ENCODE measurements at regions not wholly inside any gene's neighbourhood (a gene's known extent, or its start where the extent isn't known, plus 50 kb on each side); places are given as distances from the start of the nearest gene placed in this dataset.

GRCh38 chr12:115155665-115156645 lies 472.0 kb upstream of the TBX3 start:
- Histone ChIP-seq H3K79me2 (ENCODE audit: low read length) (no peaks in the 10 kb centered on the region), H3F3A (ENCODE audit: low read length, unreplicated experiment) (peaks cover 8% of the 10 kb centered on the region), H3K4me3 (ENCODE audit: low read length) (no peak overlapping the region), H4K20me1 (ENCODE audit: low read length) (no peaks in the 10 kb centered on the region), H3K4me1 (ENCODE audit: insufficient read depth, low read length) (peaks cover 21% of the 10 kb centered on the region), H3K4me2 (ENCODE audit: low read length) (peak overlapping the region; percentile 65), H3K9me3 (ENCODE audit: low read length) (no peaks in the 10 kb centered on the region), H3K9me2 (replicated peaks; ENCODE audit: low read length) (no peaks in the 10 kb centered on the region), H3K36me3 (ENCODE audit: low read depth, low read length) (no peaks in the 10 kb centered on the region), H3K9ac (ENCODE audit: low read length) (peak overlapping the region; percentile 67), H2AFZ (ENCODE audit: low read length) (no peak overlapping the region), H3K27ac (ENCODE audit: low read length) (peak overlapping the region; percentile 96), H3K27me3 (ENCODE audit: low read length) (no peaks in the 10 kb centered on the region)
- intact Hi-C loops (cut with micrococcal nuclease) = loop anchor here (1.0 to 10.0 kb wide), 9 partner anchors 71 to 599 kb away; partner anchors contain the start of gene TBX3
- DNase-seq (peak; percentile 99), ATAC-seq (peak; percentile 91)
- TF ChIP-seq CTCF (conservative IDR thresholded peaks at IDR 0.05; ENCODE audit: low read depth, low read length) (no peak), EZH2 (IDR thresholded peaks at IDR 0.05; ENCODE audit: low read length, unreplicated experiment) (no peak), EZH2phosphoT487 (IDR thresholded peaks at IDR 0.05; ENCODE audit: borderline replicate concordance, low read length) (no peak)
- BruUV-seq (replicated peaks) = TSS peak; percentile 98
- ChIA-PET POLR2A (ENCODE audit: unreplicated experiment) (interaction anchor here (0.6 to 1.2 kb wide), 8 partner anchors 45 to 1708 kb away, joined by 7 to 37 read pairs (median 15); no protein-coding TSS in a partner anchor), CTCF (interaction anchor here (0.6 to 1.4 kb wide), 5 partner anchors 71 to 475 kb away, joined by 3 to 11 read pairs (median 4); partner anchors contain the start of gene TBX3)

- intact Hi-C loops (cut with micrococcal nuclease) = loop anchor here (10.0 kb wide), 1 partner anchor 605 kb away; no protein-coding TSS in a partner anchor
- H2AFZ ChIP-seq (ENCODE audit: low read length) = peak overlapping the region; percentile 48
- POLR2A ChIA-PET (ENCODE audit: unreplicated experiment) = no interaction called here
Measured at GRCh38 chr12:115149685-115150378, 465.9 kb upstream of the TBX3 start.

More at GRCh38 chr12:115149685-115150378, 465.9 kb upstream of the TBX3 start:
- Histone ChIP-seq H3F3A (ENCODE audit: low read length, unreplicated experiment) (peaks cover 1% of the 10 kb centered on the region), H3K4me1 (ENCODE audit: insufficient read depth, low read length) (peaks cover 16% of the 10 kb centered on the region), H3K9me2 (replicated peaks; ENCODE audit: low read length) (no peaks in the 10 kb centered on the region), H4K20me1 (ENCODE audit: low read length) (no peaks in the 10 kb centered on the region), H3K27me3 (ENCODE audit: low read length) (no peaks in the 10 kb centered on the region), H3K36me3 (ENCODE audit: low read depth, low read length) (no peaks in the 10 kb centered on the region), H3K27ac (ENCODE audit: low read length) (peak overlapping the region; percentile 42), H3K9ac (ENCODE audit: low read length) (no peak overlapping the region; the same call in 1 of the 2 replicates), H3K9me3 (ENCODE audit: low read length) (no peaks in the 10 kb centered on the region), H3K4me2 (ENCODE audit: low read length) (no peak overlapping the region), H3K79me2 (ENCODE audit: low read length) (no peaks in the 10 kb centered on the region), H3K4me3 (ENCODE audit: low read length) (no peak overlapping the region)
- BruUV-seq (replicated peaks) = no TSS peak
- peak; percentile 63 for ATAC-seq
- DNase-seq = peak; percentile 79
- no peak for TF ChIP-seq CTCF (conservative IDR thresholded peaks at IDR 0.05; ENCODE audit: low read depth, low read length)
- no peak for TF ChIP-seq EZH2 (IDR thresholded peaks at IDR 0.05; ENCODE audit: low read length, unreplicated experiment)
- no peak for TF ChIP-seq EZH2phosphoT487 (IDR thresholded peaks at IDR 0.05; ENCODE audit: borderline replicate concordance, low read length)
- CTCF ChIA-PET = interaction anchor here (0.5 kb wide), 1 partner anchor 359 kb away, joined by 3 read pairs; no protein-coding TSS in a partner anchor
